K562 (cell line): ENCODE measurements at regions not wholly inside any gene's neighbourhood (a gene's known extent, or its start where the extent isn't known, plus 50 kb on each side); places are given as distances from the start of the nearest gene placed in this dataset.
"Not testable (repeated sequence)": the region's sequence is repeated elsewhere in the genome, so short reads cannot be mapped to it uniquely, and the experiment has no call there.

ENCODE experiments used
- ATAC-seq: fragments of 200-7000 bp; cut with Tn5 transposase; 3 replicates; pipeline ENCODE4 v1.9.1; 2020; ENCODE audit warnings: moderate library complexity
- BruUV-seq: library from RNA; stranded (reverse); fragments of 400-500 nt; replicated peaks from 2 replicates; lab custom pipeline; 2021; lab: Mats Ljungman, UMichigan
- CTCF ChIA-PET: fragments of 300-600 bp; formaldehyde crosslinking; extraction: SDS; loops from one replicate; lab custom pipeline; 2021; ENCODE audit warnings: low intra/inter-chr PET ratio; lab: Yijun Ruan, JAX
- POLR2A ChIA-PET: fragments of 300-600, 350-650 bp; sonication (Branson Sonifier 250); formaldehyde crosslinking; extraction: SDS; loops from one replicate; lab custom pipeline; 2021; ENCODE audit warnings: antibody characterized with exemption, inconsistent platforms; lab: Yijun Ruan, JAX
- DNase-seq, 4 experiments: peaks; one replicate each; pipeline versions ENCODE4 v3.0.0 to v3.0.0-alpha.2; 2011 to 2018; ENCODE audit warnings: low spot score in 3 of 4, mixed read lengths in 3 of 4; ENCODE audit errors: extremely low read depth in 1 of 4
- FAIRE-seq: peaks from 2 replicates; lab custom pipeline; 2011; peaks lifted over from hg19 to GRCh38; lab: Jason Lieb, UNC
- H2AFZ ChIP-seq: 2 replicates; pipeline ENCODE4 v1.6.0; 2011; ENCODE audit warnings: low read depth, low read length, control low read depth, inconsistent platforms
- H3K27ac ChIP-seq: fragments of 200-600 bp; 3 replicates; pipeline ENCODE4 v1.8.0; 2011; ENCODE audit warnings: low read depth, mild to moderate bottlenecking, control low read depth, inconsistent platforms, low read length, moderate library complexity, mixed read lengths; ENCODE audit errors: extremely low read depth
- H3K27me3 ChIP-seq, 2 experiments: fragments of 300-600 bp in 1 of 2; 2 replicates in 1 of 2; 3 replicates in 1 of 2; pipeline versions ENCODE4 v1.6.0 to v1.8.0; 2011; ENCODE audit warnings: inconsistent platforms in 2 of 2, low read length in 2 of 2, mild to moderate bottlenecking in 1 of 2, mixed read lengths in 1 of 2, moderate library complexity in 1 of 2; ENCODE audit not compliant: control insufficient read depth in 2 of 2, insufficient read depth in 2 of 2
- H3K36me3 ChIP-seq: fragments of 300-600 bp; 3 replicates; pipeline ENCODE4 v1.8.0; 2011; ENCODE audit warnings: mild to moderate bottlenecking, low read length, inconsistent platforms; ENCODE audit not compliant: control insufficient read depth, insufficient read depth
- H3K4me1 ChIP-seq, 2 experiments: fragments of 200-600 bp in 1 of 2; replicated peaks in 1 of 2; 2 replicates in 1 of 2; 3 replicates in 1 of 2; pipeline versions ENCODE4 v1.5.1 to v1.8.0; 2011; ENCODE audit warnings: inconsistent platforms in 2 of 2, low read length in 2 of 2, mild to moderate bottlenecking in 1 of 2, mixed read lengths in 1 of 2, moderate library complexity in 1 of 2; ENCODE audit not compliant: control insufficient read depth in 2 of 2, insufficient read depth in 2 of 2
- H3K4me2 ChIP-seq: 2 replicates; pipeline ENCODE4 v1.6.1; 2011; ENCODE audit warnings: low read length, control low read depth, inconsistent platforms, mixed read lengths; ENCODE audit not compliant: insufficient read depth
- H3K4me3 ChIP-seq: fragments of 200-600 bp; sonication (generic), shearing (Covaris generic); 2 replicates; pipeline ENCODE4 v1.5.1; 2016; ENCODE audit warnings: control low read depth, inconsistent platforms
- H3K79me2 ChIP-seq: fragments of 200-600 bp; 3 replicates; pipeline ENCODE4 v1.8.0; 2011; ENCODE audit warnings: low read length, inconsistent platforms; ENCODE audit not compliant: control insufficient read depth, insufficient read depth
- H3K9ac ChIP-seq, 2 experiments: 2 replicates each; pipeline versions ENCODE4 v1.6.0 to v1.6.1; 2011; ENCODE audit warnings: low read depth in 2 of 2, low read length in 2 of 2, control low read depth in 1 of 2, inconsistent platforms in 1 of 2, mild to moderate bottlenecking in 1 of 2, mixed read lengths in 1 of 2; ENCODE audit not compliant: insufficient read depth in 1 of 2
- H3K9me1 ChIP-seq: one replicate; pipeline ENCODE4 v1.6.0; 2011; ENCODE audit warnings: inconsistent platforms, mild to moderate bottlenecking, low read length, moderate library complexity; ENCODE audit not compliant: control insufficient read depth, insufficient read depth
- H3K9me3 ChIP-seq: replicated peaks from 2 replicates; pipeline ENCODE4 v1.5.1; 2011; ENCODE audit warnings: low read depth, low read length, inconsistent platforms; ENCODE audit not compliant: control insufficient read depth, insufficient read depth
- H4K20me1 ChIP-seq: replicated peaks from 2 replicates; pipeline ENCODE4 v1.6.1; 2011; ENCODE audit warnings: low read length, inconsistent platforms, mixed read lengths; ENCODE audit not compliant: control insufficient read depth, insufficient read depth
- ESRRA ChIP-seq: fragments of 450-650 bp; IDR thresholded peaks from 2 replicates; pipeline ENCODE4 v1.6.1; 2014; ENCODE audit warnings: low read depth, mild to moderate bottlenecking, moderate library complexity, borderline replicate concordance
- NCOA2 ChIP-seq, 2 experiments: fragments of 450-650 bp; IDR thresholded peaks; 2 replicates each; pipeline ENCODE4 v1.6.1; 2018; ENCODE audit warnings: mild to moderate bottlenecking in 2 of 2, moderate library complexity in 1 of 2; ENCODE audit not compliant: partially characterized antibody in 2 of 2
- PTRF ChIP-seq: fragments of 450-650 bp; IDR thresholded peaks from 2 replicates; pipeline ENCODE4 v1.6.1; 2016; ENCODE audit warnings: mild to moderate bottlenecking, missing genetic modification characterization, missing compliant biosample characterization
- TAF9B ChIP-seq: fragments of 450-650 bp; IDR thresholded peaks from 2 replicates; pipeline ENCODE4 v1.6.1; 2018; ENCODE audit warnings: mild to moderate bottlenecking; ENCODE audit not compliant: partially characterized antibody
- TSC22D4 ChIP-seq: fragments of 450-650 bp; IDR thresholded peaks from 2 replicates; pipeline ENCODE4 v1.6.1; 2016; ENCODE audit warnings: missing genetic modification characterization, missing biosample characterization, control low read depth
- ZFX ChIP-seq: sonication (generic); formaldehyde crosslinking; IDR thresholded peaks from 2 replicates; pipeline ENCODE4 v1.8.0; 2022; ENCODE audit warnings: mild to moderate bottlenecking, missing genetic modification reagents, moderate library complexity
- WGBS: fragments of 100-300 bp; shearing (Covaris generic); methylation state at CpG from one replicate; pipeline ENCODE4 v1.1.6; 2016; ENCODE audit warnings: low coverage, mixed read lengths; ENCODE audit not compliant: insufficient coverage; ENCODE audit errors: missing lambda C conversion rate; 5-methylcytosine and 5-hydroxymethylcytosine counted together
- in situ Hi-C: fragments of 300-500 bp; cut with MboI; formaldehyde crosslinking; loops from 4 replicates; pipeline ENCODE4 v1.15.0; 2018; ENCODE audit warnings: inconsistent platforms, mixed read lengths
- intact Hi-C: fragments of 100-400 bp; cut with micrococcal nuclease; formaldehyde crosslinking; loops from 2 replicates; pipeline ENCODE4 v1.14.2; 2022
- TF ChIP-seq, protein P1 (sequence below): sonication (generic); formaldehyde crosslinking; IDR thresholded peaks from 2 replicates; pipeline ENCODE4 v1.8.0; 2022; ENCODE audit warnings: mild to moderate bottlenecking, low read depth, missing genetic modification reagents

DNA sequence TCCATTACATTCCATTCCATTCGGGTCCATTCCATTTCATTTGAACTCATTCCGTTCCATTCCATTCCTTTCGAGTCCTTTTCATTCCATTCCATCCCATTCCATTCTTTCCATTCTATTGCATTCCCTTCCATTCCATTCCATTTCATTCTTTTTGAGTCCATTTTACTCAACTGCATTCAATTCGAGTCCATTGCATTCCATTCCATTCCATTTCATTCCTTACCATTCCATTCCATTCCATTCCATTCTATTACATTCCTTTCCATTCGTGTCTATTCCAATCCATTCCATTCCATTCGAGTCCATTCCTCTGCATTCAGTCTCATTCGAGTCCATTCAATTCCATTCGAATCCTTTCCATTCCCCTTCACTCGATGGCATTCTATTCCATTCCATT is 1128.8 kb downstream of the RPIA start:
- POLR2A ChIA-PET = no interaction called here
- under 1% methylated on average over 9 of the region's 9 CpGs for WGBS
- ATAC-seq = no peak
- Histone ChIP-seq H4K20me1 (no peaks in the 10 kb centered on the region), H3K4me1 (no peaks in the 10 kb centered on the region), H3K9ac (no peak overlapping the region), H3K9me3 (peaks cover 11% of the 10 kb centered on the region; the same call in 1 of the 2 replicates), H3K27ac (no peak overlapping the region), H3K4me3 (no peak overlapping the region), H3K4me2 (no peak overlapping the region), H3K79me2 (no peaks in the 10 kb centered on the region), H3K9me1 (no peaks in the 10 kb centered on the region), H2AFZ (no peak overlapping the region), H3K36me3 (no peaks in the 10 kb centered on the region), H3K27me3 (no peaks in the 10 kb centered on the region)
- in situ Hi-C loops (no loop called here), intact Hi-C loops (no loop called here)
- no TSS peak for BruUV-seq
- FAIRE-seq = no peak
- DNase-seq = no peak
- CTCF ChIA-PET = no interaction called here
- TF ChIP-seq NCOA2 (IDR thresholded peaks at IDR 0.05; ENCODE audit: partially characterized antibody in 2 of 2) = peak in 1 of 2 experiments; percentile 28
- TF ChIP-seq PTRF (tag) = no peak
- TF ChIP-seq, protein P1, sequence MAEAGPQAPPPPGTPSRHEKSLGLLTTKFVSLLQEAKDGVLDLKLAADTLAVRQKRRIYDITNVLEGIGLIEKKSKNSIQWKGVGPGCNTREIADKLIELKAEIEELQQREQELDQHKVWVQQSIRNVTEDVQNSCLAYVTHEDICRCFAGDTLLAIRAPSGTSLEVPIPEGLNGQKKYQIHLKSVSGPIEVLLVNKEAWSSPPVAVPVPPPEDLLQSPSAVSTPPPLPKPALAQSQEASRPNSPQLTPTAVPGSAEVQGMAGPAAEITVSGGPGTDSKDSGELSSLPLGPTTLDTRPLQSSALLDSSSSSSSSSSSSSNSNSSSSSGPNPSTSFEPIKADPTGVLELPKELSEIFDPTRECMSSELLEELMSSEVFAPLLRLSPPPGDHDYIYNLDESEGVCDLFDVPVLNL (CRISPR knock-in tag) = no peak

DNA sequence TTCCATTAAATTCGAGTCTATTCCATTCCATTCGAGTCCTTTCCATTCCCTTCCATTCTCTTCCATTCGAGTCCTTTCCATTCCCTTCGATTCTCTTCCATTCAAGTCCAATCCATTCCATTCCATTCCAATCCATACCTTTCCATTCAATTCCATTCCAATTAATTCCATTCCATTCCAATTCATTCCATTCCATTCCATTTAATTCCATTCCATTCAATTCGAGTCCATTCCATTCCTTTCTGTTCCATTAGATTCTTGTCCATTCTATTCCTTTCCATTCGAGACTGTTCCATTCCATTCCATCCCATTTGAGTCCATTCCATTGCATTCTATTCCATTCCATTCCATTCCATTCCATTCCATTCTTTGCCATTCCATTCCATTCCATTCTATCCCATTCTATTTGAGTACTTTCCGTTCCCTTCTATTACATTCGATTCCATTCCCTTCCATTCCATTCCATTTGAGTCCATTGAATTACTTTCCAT is 1130.0 kb downstream of the RPIA start:
- H2AFZ ChIP-seq = no peak overlapping the region
- H3K4me3 ChIP-seq = no peak overlapping the region
- BruUV-seq = no TSS peak
- ChIA-PET CTCF (no interaction called here), POLR2A (no interaction called here)
- H3K79me2 ChIP-seq = no peaks in the 10 kb centered on the region
- H3K4me1 ChIP-seq = no peaks in the 10 kb centered on the region
- H3K36me3 ChIP-seq = no peaks in the 10 kb centered on the region
- intact Hi-C loops (no loop called here), in situ Hi-C loops (no loop called here)
- WGBS = 0% methylated on average over 8 of the region's 8 CpGs
- no peak overlapping the region for H3K9ac ChIP-seq
- no peak overlapping the region for H3K4me2 ChIP-seq
- no peaks in the 10 kb centered on the region for H3K27me3 ChIP-seq
- ATAC-seq (no peak), FAIRE-seq (no peak), DNase-seq (no peak)
- no peaks in the 10 kb centered on the region for H3K9me1 ChIP-seq
- H3K27ac ChIP-seq = no peak overlapping the region
- H4K20me1 ChIP-seq = no peaks in the 10 kb centered on the region
- TF ChIP-seq ZFX (CRISPR knock-in tag) (no peak), TAF9B (peak; percentile 28), ESRRA (no peak), TSC22D4 (tag) (peak; percentile 96)
- H3K9me3 ChIP-seq = peaks cover 11% of the 10 kb centered on the region; the same call in 1 of the 2 replicates

DNA sequence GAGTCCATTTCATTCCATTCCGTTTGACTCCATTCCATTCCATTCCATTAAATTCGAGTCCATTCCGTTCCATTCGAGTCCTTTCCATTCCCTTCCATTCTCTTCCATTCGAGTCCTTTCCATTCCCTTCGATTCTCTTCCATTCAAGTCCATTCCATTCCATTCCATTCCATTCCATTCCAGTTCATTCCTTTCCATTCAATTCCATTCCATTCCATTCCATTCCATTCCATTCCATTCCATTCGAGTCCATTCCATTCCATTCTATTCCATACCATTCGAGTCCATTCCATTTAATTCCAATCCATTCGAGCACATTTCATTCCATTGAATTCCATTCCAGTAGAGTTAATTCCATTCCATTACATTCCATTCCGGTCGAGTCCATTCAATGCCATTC is 1130.9 kb downstream of the RPIA start:
- H3K36me3 ChIP-seq, H3K4me3 ChIP-seq, BruUV-seq, H3K9ac ChIP-seq, in situ Hi-C loops, H3K27me3 ChIP-seq, H3K4me1 ChIP-seq, CTCF ChIA-PET, H4K20me1 ChIP-seq, ATAC-seq, H3K4me2 ChIP-seq, POLR2A ChIA-PET, H3K9me1 ChIP-seq, H3K27ac ChIP-seq, FAIRE-seq, intact Hi-C loops, H2AFZ ChIP-seq, H3K79me2 ChIP-seq, DNase-seq: not testable (repeated sequence)
- H3K9me3 ChIP-seq = peaks cover 11% of the 10 kb centered on the region; the same call in 1 of the 2 replicates
- 2% methylated on average over 11 of the region's 11 CpGs for WGBS
